HEK293T (cell line): ENCODE measurements at regions not wholly inside any gene's neighbourhood (a gene's known extent, or its start where the extent isn't known, plus 50 kb on each side); places are given as distances from the start of the nearest gene placed in this dataset.
A peak's percentile ranks its signal among the peaks of the same experiment; 100 is the strongest.

ENCODE experiments used
- CTCF ChIA-PET: fragments of 350-600 bp; formaldehyde crosslinking; extraction: SDS; loops from one replicate; lab custom pipeline; 2021; ENCODE audit warnings: antibody characterized with exemption, inconsistent platforms; lab: Yijun Ruan, JAX
- POLR2A ChIA-PET: fragments of 350-600 bp; formaldehyde crosslinking; extraction: SDS; loops from one replicate; lab custom pipeline; 2020; ENCODE audit warnings: antibody characterized with exemption, inconsistent platforms; lab: Yijun Ruan, JAX
- DNase-seq: peaks from one replicate; pipeline ENCODE4 v3.0.0; 2012; ENCODE audit warnings: mixed read lengths; ENCODE audit errors: extremely low spot score
- ARNT ChIP-seq: fragments of 450-650 bp; IDR thresholded peaks from 2 replicates; pipeline ENCODE4 v1.6.1; 2017; ENCODE audit warnings: mild to moderate bottlenecking
- BHLHE40 ChIP-seq: fragments of 450-650 bp; IDR thresholded peaks from 2 replicates; pipeline ENCODE4 v1.6.1; 2016; ENCODE audit warnings: mild to moderate bottlenecking, moderate library complexity, borderline replicate concordance
- CTBP1 ChIP-seq: fragments of 450-650 bp; IDR thresholded peaks from 2 replicates; pipeline ENCODE4 v1.6.1; 2016; ENCODE audit warnings: borderline replicate concordance
- ELF4 ChIP-seq: fragments of 450-650 bp; IDR thresholded peaks from 2 replicates; pipeline ENCODE4 v1.6.1; 2017; ENCODE audit warnings: antibody characterized with exemption
- FOXA1 ChIP-seq: fragments of 450-650 bp; IDR thresholded peaks from 2 replicates; pipeline ENCODE4 v1.6.1; 2016; ENCODE audit warnings: mild to moderate bottlenecking
- FOXK2 ChIP-seq: fragments of 450-650 bp; IDR thresholded peaks from 2 replicates; pipeline ENCODE4 v1.6.1; 2016; ENCODE audit warnings: mild to moderate bottlenecking
- FOXM1 ChIP-seq: fragments of 450-650 bp; IDR thresholded peaks from 2 replicates; pipeline ENCODE4 v1.6.1; 2017; ENCODE audit warnings: mild to moderate bottlenecking, borderline replicate concordance
- HDGF ChIP-seq: fragments of 450-650 bp; IDR thresholded peaks from 2 replicates; pipeline ENCODE4 v1.6.1; 2017; ENCODE audit warnings: antibody characterized with exemption, borderline replicate concordance
- L3MBTL2 ChIP-seq: fragments of 450-650 bp; conservative IDR thresholded peaks from 2 replicates; pipeline ENCODE4 v1.6.1; 2016; ENCODE audit warnings: mild to moderate bottlenecking
- LEF1 ChIP-seq: fragments of 450-650 bp; IDR thresholded peaks from 2 replicates; pipeline ENCODE4 v1.6.1; 2017; ENCODE audit warnings: mild to moderate bottlenecking, borderline replicate concordance
- NFRKB ChIP-seq: fragments of 450-650 bp; IDR thresholded peaks from 2 replicates; pipeline ENCODE4 v1.6.1; 2016; ENCODE audit warnings: mild to moderate bottlenecking, moderate library complexity
- PKNOX1 ChIP-seq: fragments of 450-650 bp; IDR thresholded peaks from 2 replicates; pipeline ENCODE4 v1.6.1; 2016
- SP1 ChIP-seq: fragments of 450-650 bp; IDR thresholded peaks from 2 replicates; pipeline ENCODE4 v1.6.1; 2017
- SUZ12 ChIP-seq: fragments of 450-650 bp; IDR thresholded peaks from 2 replicates; pipeline ENCODE4 v1.6.1; 2016; ENCODE audit warnings: mild to moderate bottlenecking
- TARDBP ChIP-seq: fragments of 450-650 bp; IDR thresholded peaks from 2 replicates; pipeline ENCODE4 v1.6.1; 2016
- ZNF384 ChIP-seq: fragments of 450-650 bp; IDR thresholded peaks from 2 replicates; pipeline ENCODE4 v1.6.1; 2016

- POLR2A ChIA-PET: no interaction called here
- CTCF ChIA-PET: interaction anchor here (0.7 to 1.6 kb wide), 7 partner anchors 8 to 595 kb away, joined by 3 to 5 read pairs (median 3); no protein-coding TSS in a partner anchor
- DNase-seq: peak; percentile 28
- no peak for TF ChIP-seq NFRKB
- TF ChIP-seq CTBP1: no peak
- TF ChIP-seq FOXA1: no peak
- no peak for TF ChIP-seq BHLHE40
- TF ChIP-seq PKNOX1: no peak
- no peak for TF ChIP-seq FOXM1
- TF ChIP-seq TARDBP: no peak
- TF ChIP-seq ARNT: no peak
- no peak for TF ChIP-seq SP1
- no peak for TF ChIP-seq HDGF
- TF ChIP-seq ZNF384: no peak
- no peak for TF ChIP-seq LEF1
- TF ChIP-seq ELF4: no peak
- TF ChIP-seq L3MBTL2: no peak
- no peak for TF ChIP-seq SUZ12
- TF ChIP-seq FOXK2: no peak
Measured at GRCh38 chr3:115217678-115218451, 70.8 kb upstream of the ZBTB20 start.

- TF ChIP-seq FOXK2 (no peak), SP1 (no peak), HDGF (no peak), ARNT (no peak), SUZ12 (no peak), ELF4 (no peak), BHLHE40 (no peak)
- no peak for DNase-seq
- POLR2A ChIA-PET: no interaction called here
- CTCF ChIA-PET: interaction anchor here (1.2 to 1.5 kb wide), 2 partner anchors 11 to 291 kb away, joined by 3 to 4 read pairs; no protein-coding TSS in a partner anchor
Measured at GRCh38 chr3:115218859-115219258, 71.8 kb upstream of the ZBTB20 start.

GRCh38 chr3:115224687-115225086 lies 77.6 kb upstream of the ZBTB20 start:
- TF ChIP-seq ZNF384 (no peak), ARNT (no peak), FOXA1 (no peak), NFRKB (no peak), TARDBP (no peak), HDGF (no peak), ELF4 (no peak)
- no peak for DNase-seq
- ChIA-PET CTCF (no interaction called here), POLR2A (no interaction called here)

- TF ChIP-seq FOXA1: no peak
- no peak for TF ChIP-seq SP1
- TF ChIP-seq PKNOX1: no peak
- no peak for TF ChIP-seq ELF4
- TF ChIP-seq SUZ12: no peak
- no peak for TF ChIP-seq FOXM1
- TF ChIP-seq ARNT: no peak
- TF ChIP-seq FOXK2: no peak
- TF ChIP-seq LEF1: no peak
- TF ChIP-seq L3MBTL2: no peak
- TF ChIP-seq CTBP1: no peak
- TF ChIP-seq NFRKB: no peak
- no peak for TF ChIP-seq ZNF384
- TF ChIP-seq TARDBP: no peak
- no peak for TF ChIP-seq HDGF
- TF ChIP-seq BHLHE40: no peak
- ChIA-PET POLR2A (no interaction called here), CTCF (interaction anchor here (0.6 kb wide), 1 partner anchor 41 kb away, joined by 3 read pairs; no protein-coding TSS in a partner anchor)
- no peak for DNase-seq
Measured at GRCh38 chr3:115226844-115227445, 79.9 kb upstream of the ZBTB20 start.

- DNase-seq: no peak
- POLR2A ChIA-PET: no interaction called here
- CTCF ChIA-PET: interaction anchor here (0.6 kb wide), 1 partner anchor 41 kb away, joined by 3 read pairs; no protein-coding TSS in a partner anchor
- no peak for TF ChIP-seq HDGF
- no peak for TF ChIP-seq CTBP1
- no peak for TF ChIP-seq FOXK2
Measured at GRCh38 chr3:115227461-115227860, 80.4 kb upstream of the ZBTB20 start.

- ChIA-PET CTCF (no interaction called here), POLR2A (no interaction called here)
- TF ChIP-seq FOXM1 (no peak), TARDBP (no peak)
- no peak for DNase-seq
Measured at GRCh38 chr3:115228266-115228665, 81.2 kb upstream of the ZBTB20 start.

GRCh38 chr3:115232167-115232566 lies 85.1 kb upstream of the ZBTB20 start:
- TF ChIP-seq TARDBP: no peak
- no peak for TF ChIP-seq ELF4
- POLR2A ChIA-PET: no interaction called here
- no peak for DNase-seq
- CTCF ChIA-PET: no interaction called here
